A549 (cell line): ENCODE measurements at regions not wholly inside any gene's neighbourhood (a gene's known extent, or its start where the extent isn't known, plus 50 kb on each side); places are given as distances from the start of the nearest gene placed in this dataset.

ENCODE experiments used
- CBX2 ChIP-seq: fragments of 200-600 bp; sonication (generic); IDR thresholded peaks from 2 replicates; pipeline ENCODE4 v1.6.1; 2016; ENCODE audit warnings: low read depth, mild to moderate bottlenecking, borderline replicate concordance
- CEBPB ChIP-seq, 2 experiments: fragments of >200 bp in 1 of 2; sonication (Bioruptor Twin) in 1 of 2; formaldehyde crosslinking in 1 of 2; IDR thresholded peaks; 2 replicates each; pipeline ENCODE4 v1.6.1; 2012 to 2016
- CHD2 ChIP-seq: fragments of 150-350 bp; IDR thresholded peaks from 2 replicates; pipeline ENCODE4 v1.6.1; 2014; ENCODE audit warnings: low read length; ENCODE audit not compliant: partially characterized antibody
- JUN ChIP-seq, 2 experiments: fragments of >200 bp; sonication (Bioruptor Twin); formaldehyde crosslinking; IDR thresholded peaks; 2 replicates in 1 of 2; 3 replicates in 1 of 2; pipeline ENCODE4 v1.6.1; 2016 to 2017
- NFE2L2 ChIP-seq: fragments of 150-350 bp; conservative IDR thresholded peaks from 2 replicates; pipeline ENCODE4 v1.6.1; 2014; ENCODE audit warnings: low read length
- RAD21 ChIP-seq, 2 experiments: fragments of >200 bp in 1 of 2; sonication (Bioruptor Twin) in 1 of 2; formaldehyde crosslinking in 1 of 2; IDR thresholded peaks in 1 of 2; conservative IDR thresholded peaks in 1 of 2; 2 replicates in 1 of 2; 3 replicates in 1 of 2; pipeline ENCODE4 v1.6.1; 2012 to 2018; ENCODE audit warnings: inconsistent platforms in 1 of 2
- RCOR1 ChIP-seq: fragments of 150-350 bp; IDR thresholded peaks from 2 replicates; pipeline ENCODE4 v1.6.1; 2014; ENCODE audit warnings: antibody characterized with exemption, low read length, low read depth
- ZNF302 ChIP-seq: fragments of 250-450 bp; sonication (Bioruptor Pico); IDR thresholded peaks from 2 replicates; pipeline ENCODE4 v1.9.0; 2021; ENCODE audit warnings: inconsistent platforms, mild to moderate bottlenecking, moderate library complexity
- TF ChIP-seq, protein P1 (sequence below): fragments of >200 bp; sonication (Bioruptor Twin); formaldehyde crosslinking; IDR thresholded peaks from 2 replicates; pipeline ENCODE4 v1.6.1; 2016
- TF ChIP-seq, protein P2 (sequence below): fragments of >200 bp; sonication (Bioruptor Twin); formaldehyde crosslinking; IDR thresholded peaks from 3 replicates; pipeline ENCODE4 v1.5.1; 2016
- TF ChIP-seq, protein P3 (sequence below): fragments of 200-600 bp; sonication (generic); IDR thresholded peaks from 2 replicates; pipeline ENCODE4 v1.6.1; 2016; ENCODE audit warnings: antibody characterized with exemption, mild to moderate bottlenecking, moderate library complexity
- TF ChIP-seq, protein P4 (sequence below): IDR thresholded peaks from 2 replicates; pipeline ENCODE4 v1.6.1; 2012

DNA sequence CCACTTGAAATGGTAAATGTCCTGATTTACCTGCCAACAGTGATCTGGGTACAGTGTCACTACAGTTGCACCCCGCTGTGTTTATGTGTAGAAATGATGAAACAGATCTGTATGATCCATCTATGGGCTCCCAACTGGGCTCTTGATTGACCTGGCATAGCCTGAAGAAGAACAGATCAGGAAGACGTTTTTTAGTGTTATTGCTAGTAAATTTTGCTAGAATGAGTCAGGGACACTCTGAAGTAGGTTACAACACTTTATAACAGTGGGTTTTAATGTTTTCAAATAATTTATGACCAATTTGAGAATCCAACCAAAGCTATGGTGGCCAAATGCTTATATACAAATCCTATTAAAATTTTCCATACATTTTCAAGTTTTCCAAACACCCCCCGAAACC lies 110.3 kb downstream of the DKK1 start:
- TF ChIP-seq, protein P1, sequence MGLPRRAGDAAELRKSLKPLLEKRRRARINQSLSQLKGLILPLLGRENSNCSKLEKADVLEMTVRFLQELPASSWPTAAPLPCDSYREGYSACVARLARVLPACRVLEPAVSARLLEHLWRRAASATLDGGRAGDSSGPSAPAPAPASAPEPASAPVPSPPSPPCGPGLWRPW, result no peak
- TF ChIP-seq RAD21 (conservative IDR thresholded peaks at IDR 0.05 in 1 of 2, IDR thresholded peaks at IDR 0.05 in 1 of 2), result no peak
- no peak for TF ChIP-seq CHD2
- TF ChIP-seq ZNF302, result no peak
- TF ChIP-seq, protein P2, sequence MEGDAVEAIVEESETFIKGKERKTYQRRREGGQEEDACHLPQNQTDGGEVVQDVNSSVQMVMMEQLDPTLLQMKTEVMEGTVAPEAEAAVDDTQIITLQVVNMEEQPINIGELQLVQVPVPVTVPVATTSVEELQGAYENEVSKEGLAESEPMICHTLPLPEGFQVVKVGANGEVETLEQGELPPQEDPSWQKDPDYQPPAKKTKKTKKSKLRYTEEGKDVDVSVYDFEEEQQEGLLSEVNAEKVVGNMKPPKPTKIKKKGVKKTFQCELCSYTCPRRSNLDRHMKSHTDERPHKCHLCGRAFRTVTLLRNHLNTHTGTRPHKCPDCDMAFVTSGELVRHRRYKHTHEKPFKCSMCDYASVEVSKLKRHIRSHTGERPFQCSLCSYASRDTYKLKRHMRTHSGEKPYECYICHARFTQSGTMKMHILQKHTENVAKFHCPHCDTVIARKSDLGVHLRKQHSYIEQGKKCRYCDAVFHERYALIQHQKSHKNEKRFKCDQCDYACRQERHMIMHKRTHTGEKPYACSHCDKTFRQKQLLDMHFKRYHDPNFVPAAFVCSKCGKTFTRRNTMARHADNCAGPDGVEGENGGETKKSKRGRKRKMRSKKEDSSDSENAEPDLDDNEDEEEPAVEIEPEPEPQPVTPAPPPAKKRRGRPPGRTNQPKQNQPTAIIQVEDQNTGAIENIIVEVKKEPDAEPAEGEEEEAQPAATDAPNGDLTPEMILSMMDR, result no peak
- TF ChIP-seq NFE2L2, result no peak
- no peak for TF ChIP-seq RCOR1
- TF ChIP-seq CBX2, result no peak
- TF ChIP-seq, protein P3, sequence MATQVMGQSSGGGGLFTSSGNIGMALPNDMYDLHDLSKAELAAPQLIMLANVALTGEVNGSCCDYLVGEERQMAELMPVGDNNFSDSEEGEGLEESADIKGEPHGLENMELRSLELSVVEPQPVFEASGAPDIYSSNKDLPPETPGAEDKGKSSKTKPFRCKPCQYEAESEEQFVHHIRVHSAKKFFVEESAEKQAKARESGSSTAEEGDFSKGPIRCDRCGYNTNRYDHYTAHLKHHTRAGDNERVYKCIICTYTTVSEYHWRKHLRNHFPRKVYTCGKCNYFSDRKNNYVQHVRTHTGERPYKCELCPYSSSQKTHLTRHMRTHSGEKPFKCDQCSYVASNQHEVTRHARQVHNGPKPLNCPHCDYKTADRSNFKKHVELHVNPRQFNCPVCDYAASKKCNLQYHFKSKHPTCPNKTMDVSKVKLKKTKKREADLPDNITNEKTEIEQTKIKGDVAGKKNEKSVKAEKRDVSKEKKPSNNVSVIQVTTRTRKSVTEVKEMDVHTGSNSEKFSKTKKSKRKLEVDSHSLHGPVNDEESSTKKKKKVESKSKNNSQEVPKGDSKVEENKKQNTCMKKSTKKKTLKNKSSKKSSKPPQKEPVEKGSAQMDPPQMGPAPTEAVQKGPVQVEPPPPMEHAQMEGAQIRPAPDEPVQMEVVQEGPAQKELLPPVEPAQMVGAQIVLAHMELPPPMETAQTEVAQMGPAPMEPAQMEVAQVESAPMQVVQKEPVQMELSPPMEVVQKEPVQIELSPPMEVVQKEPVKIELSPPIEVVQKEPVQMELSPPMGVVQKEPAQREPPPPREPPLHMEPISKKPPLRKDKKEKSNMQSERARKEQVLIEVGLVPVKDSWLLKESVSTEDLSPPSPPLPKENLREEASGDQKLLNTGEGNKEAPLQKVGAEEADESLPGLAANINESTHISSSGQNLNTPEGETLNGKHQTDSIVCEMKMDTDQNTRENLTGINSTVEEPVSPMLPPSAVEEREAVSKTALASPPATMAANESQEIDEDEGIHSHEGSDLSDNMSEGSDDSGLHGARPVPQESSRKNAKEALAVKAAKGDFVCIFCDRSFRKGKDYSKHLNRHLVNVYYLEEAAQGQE, result no peak
- no peak for TF ChIP-seq JUN (IDR thresholded peaks at IDR 0.05)
- TF ChIP-seq, protein P4, sequence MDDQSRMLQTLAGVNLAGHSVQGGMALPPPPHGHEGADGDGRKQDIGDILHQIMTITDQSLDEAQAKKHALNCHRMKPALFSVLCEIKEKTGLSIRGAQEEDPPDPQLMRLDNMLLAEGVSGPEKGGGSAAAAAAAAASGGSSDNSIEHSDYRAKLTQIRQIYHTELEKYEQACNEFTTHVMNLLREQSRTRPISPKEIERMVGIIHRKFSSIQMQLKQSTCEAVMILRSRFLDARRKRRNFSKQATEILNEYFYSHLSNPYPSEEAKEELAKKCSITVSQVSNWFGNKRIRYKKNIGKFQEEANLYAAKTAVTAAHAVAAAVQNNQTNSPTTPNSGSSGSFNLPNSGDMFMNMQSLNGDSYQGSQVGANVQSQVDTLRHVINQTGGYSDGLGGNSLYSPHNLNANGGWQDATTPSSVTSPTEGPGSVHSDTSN, result no peak
- no peak for TF ChIP-seq CEBPB (IDR thresholded peaks at IDR 0.05)
